KMS-11 (cell line): ENCODE measurements at regions not wholly inside any gene's neighbourhood (a gene's known extent, or its start where the extent isn't known, plus 50 kb on each side); places are given as distances from the start of the nearest gene placed in this dataset.

Source experiments
- H2AFZ ChIP-seq: fragments of 200-600 bp; sonication (generic); 2 replicates; pipeline ENCODE4 v1.6.1; 2016; ENCODE audit warnings: antibody characterized with exemption, mixed run types, low read depth
- H3K27ac ChIP-seq: fragments of 200-600 bp; sonication (generic); 2 replicates; pipeline ENCODE4 v1.6.1; 2016; ENCODE audit warnings: mild to moderate bottlenecking, mixed run types
- H3K27me3 ChIP-seq: fragments of 200-600 bp; sonication (generic); 2 replicates; pipeline ENCODE4 v1.6.1; 2017; ENCODE audit warnings: mild to moderate bottlenecking, low read depth, mixed run types, moderate library complexity; ENCODE audit not compliant: insufficient read depth
- H3K36me3 ChIP-seq: fragments of 200-600 bp; sonication (generic); 2 replicates; pipeline ENCODE4 v1.6.1; 2017; ENCODE audit warnings: mild to moderate bottlenecking, mixed run types; ENCODE audit not compliant: insufficient read depth
- H3K4me1 ChIP-seq: fragments of 200-600 bp; sonication (generic); 2 replicates; pipeline ENCODE4 v1.6.1; 2016; ENCODE audit warnings: mild to moderate bottlenecking, low read depth, mixed run types; ENCODE audit not compliant: poor library complexity, severe bottlenecking
- H3K4me2 ChIP-seq: fragments of 200-600 bp; sonication (generic); 2 replicates; pipeline ENCODE4 v1.7.0; 2016; ENCODE audit warnings: mild to moderate bottlenecking, mixed run types
- H3K4me3 ChIP-seq: fragments of 200-600 bp; sonication (generic); IDR thresholded peaks from 2 replicates; pipeline ENCODE4 v1.6.1; 2017; ENCODE audit warnings: low read depth, low read length, mixed read lengths; ENCODE audit not compliant: insufficient read depth
- H3K79me2 ChIP-seq: fragments of 200-600 bp; sonication (generic); 2 replicates; pipeline ENCODE4 v1.6.1; 2016; ENCODE audit warnings: low read depth, mixed run types; ENCODE audit not compliant: insufficient read depth
- H3K9ac ChIP-seq: fragments of 200-600 bp; sonication (generic); 2 replicates; pipeline ENCODE4 v1.6.1; 2016; ENCODE audit warnings: mild to moderate bottlenecking, mixed run types
- H4K20me1 ChIP-seq: fragments of 200-600 bp; sonication (generic); 2 replicates; pipeline ENCODE4 v1.6.1; 2016; ENCODE audit warnings: mild to moderate bottlenecking, mixed run types; ENCODE audit not compliant: insufficient read depth
- CTCF ChIP-seq: fragments of 200-600 bp; sonication (generic); conservative IDR thresholded peaks from 2 replicates; pipeline ENCODE4 v1.6.1; 2017; ENCODE audit warnings: low read depth, mild to moderate bottlenecking, antibody characterized with exemption, low read length, moderate library complexity, mixed read lengths

GRCh38 chr11:70892889-70893288, 359.5 kb downstream of the SHANK2 start:
- Histone ChIP-seq H3K9ac (no peak overlapping the region), H3K36me3 (no peaks in the 10 kb centered on the region), H4K20me1 (no peaks in the 10 kb centered on the region), H3K79me2 (no peaks in the 10 kb centered on the region), H3K4me2 (no peak overlapping the region), H3K4me1 (no peaks in the 10 kb centered on the region), H3K27ac (no peak overlapping the region), H3K27me3 (no peaks in the 10 kb centered on the region), H3K4me3 (no peak overlapping the region), H2AFZ (no peak overlapping the region)
- TF ChIP-seq CTCF = no peak

- Histone ChIP-seq H4K20me1 (no peaks in the 10 kb centered on the region), H3K27ac (no peak overlapping the region), H3K27me3 (no peaks in the 10 kb centered on the region), H2AFZ (no peak overlapping the region), H3K4me3 (no peak overlapping the region), H3K36me3 (no peaks in the 10 kb centered on the region), H3K4me2 (no peak overlapping the region), H3K4me1 (no peaks in the 10 kb centered on the region), H3K9ac (no peak overlapping the region), H3K79me2 (no peaks in the 10 kb centered on the region)
- no peak for TF ChIP-seq CTCF
Measured at GRCh38 chr11:70894566-70895365, 357.6 kb downstream of the SHANK2 start.

- Histone ChIP-seq H3K79me2 (no peaks in the 10 kb centered on the region), H4K20me1 (no peaks in the 10 kb centered on the region), H3K9ac (no peak overlapping the region), H2AFZ (no peak overlapping the region), H3K4me3 (no peak overlapping the region), H3K36me3 (no peaks in the 10 kb centered on the region), H3K27ac (no peak overlapping the region), H3K4me2 (no peak overlapping the region), H3K27me3 (no peaks in the 10 kb centered on the region), H3K4me1 (no peaks in the 10 kb centered on the region)
- no peak for TF ChIP-seq CTCF
Measured at GRCh38 chr11:70895366-70895670, 357.1 kb downstream of the SHANK2 start.

- no peaks in the 10 kb centered on the region for H3K4me1 ChIP-seq
- no peaks in the 10 kb centered on the region for H3K79me2 ChIP-seq
- no peak overlapping the region for H3K4me3 ChIP-seq
- no peak for TF ChIP-seq CTCF
- H3K9ac ChIP-seq = no peak overlapping the region
- H3K27ac ChIP-seq = no peak overlapping the region
- no peaks in the 10 kb centered on the region for H3K27me3 ChIP-seq
- no peaks in the 10 kb centered on the region for H4K20me1 ChIP-seq
- H3K36me3 ChIP-seq = no peaks in the 10 kb centered on the region
- no peak overlapping the region for H2AFZ ChIP-seq
- H3K4me2 ChIP-seq = no peak overlapping the region
Measured at GRCh38 chr11:70897429-70897828, 354.9 kb downstream of the SHANK2 start.
